ENCODE measurements at regions not wholly inside any gene's neighbourhood (a gene's known extent, or its start where the extent isn't known, plus 50 kb on each side); places are given as distances from the start of the nearest gene placed in this dataset.

DNA sequence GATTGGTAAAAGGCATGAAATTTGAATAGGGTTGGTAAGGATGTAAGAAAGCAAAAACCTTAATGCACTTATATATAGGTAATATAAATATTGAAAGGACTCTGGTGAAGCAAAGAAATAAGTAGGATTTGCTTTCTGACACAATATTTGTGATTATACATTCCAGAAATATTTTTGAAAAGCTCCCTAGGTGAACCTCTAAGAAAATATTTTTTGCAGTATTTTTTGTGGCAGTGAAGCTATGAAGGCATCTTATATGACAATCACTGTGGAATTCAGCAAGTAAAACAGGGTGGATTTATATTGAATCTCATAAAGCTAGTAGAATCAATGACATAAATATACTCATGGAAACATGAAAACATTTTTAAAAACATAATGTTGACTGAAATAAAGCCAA lies 119.6 kb upstream of the EPHA3 start:
- Histone ChIP-seq H3K9me2 (ENCODE audit: insufficient read depth) (peaks cover 6% of the 10 kb centered on the region; the same call in 1 of the 2 replicates), H3K27ac (ENCODE audit: low read depth) (no peak overlapping the region), H3K4me2 (no peak overlapping the region), H3K27me3 (ENCODE audit: insufficient read depth) (no peaks in the 10 kb centered on the region), H2AFZ (no peak overlapping the region), H4K20me1 (replicated peaks; ENCODE audit: insufficient read depth) (no peaks in the 10 kb centered on the region), H3F3A (replicated peaks; ENCODE audit: low read depth) (no peaks in the 10 kb centered on the region), H3K36me3 (ENCODE audit: insufficient read depth) (no peaks in the 10 kb centered on the region), H3K4me3 (no peak overlapping the region), H3K79me2 (replicated peaks; ENCODE audit: insufficient read depth) (no peaks in the 10 kb centered on the region), H3K4me1 (ENCODE audit: insufficient read depth) (no peaks in the 10 kb centered on the region)
- no peaks in the 10 kb centered on the region for H3K27me3 Mint-ChIP-seq (ENCODE audit: insufficient read depth, low read depth, poor library complexity)
- no peak overlapping the region for H3K27ac Mint-ChIP-seq
- H3K4me3 Mint-ChIP-seq: no peak overlapping the region
- no peaks in the 10 kb centered on the region for H3K9me3 Mint-ChIP-seq
- H3K36me3 Mint-ChIP-seq (ENCODE audit: low read depth): no peaks in the 10 kb centered on the region
- ATAC-seq: no peak
- DNase-seq (ENCODE audit: low spot score): no peak
- TF ChIP-seq CREB1 (CRISPR knock-in tag; IDR thresholded peaks at IDR 0.05; ENCODE audit: low read depth): no peak
- H3K4me1 Mint-ChIP-seq: no peaks in the 10 kb centered on the region

DNA sequence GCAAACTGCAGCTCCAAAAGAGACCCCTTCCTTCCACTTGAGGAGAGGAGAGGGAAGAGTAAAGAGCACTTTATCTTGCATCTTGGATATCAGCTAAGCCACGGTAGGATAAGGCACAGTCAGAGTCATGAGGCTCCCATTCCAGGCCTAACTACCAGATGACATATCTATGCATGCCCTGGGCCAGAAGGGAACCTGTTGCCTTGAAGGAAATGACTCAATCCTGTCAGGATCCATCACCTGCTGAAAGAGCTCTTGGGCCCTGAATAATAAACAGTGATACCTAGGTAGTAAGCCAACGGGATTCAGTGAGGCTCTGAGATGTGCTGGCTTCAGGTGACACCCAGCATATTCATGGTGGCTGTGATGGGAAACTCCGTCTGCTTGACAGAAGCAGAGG lies 118.5 kb upstream of the EPHA3 start:
- ATAC-seq: no peak
- Histone ChIP-seq H3K4me1 (ENCODE audit: insufficient read depth) (peaks cover 5% of the 10 kb centered on the region; the same call in 1 of the 2 replicates), H3K36me3 (ENCODE audit: insufficient read depth) (no peaks in the 10 kb centered on the region), H3K27me3 (ENCODE audit: insufficient read depth) (no peaks in the 10 kb centered on the region), H3K4me2 (no peak overlapping the region), H3F3A (replicated peaks; ENCODE audit: low read depth) (no peaks in the 10 kb centered on the region), H3K27ac (ENCODE audit: low read depth) (no peak overlapping the region), H3K4me3 (no peak overlapping the region), H2AFZ (no peak overlapping the region), H3K9me2 (ENCODE audit: insufficient read depth) (0 out of 2 replicates have a peak, but pooled peaks cover 6% of the 10 kb centered on the region), H3K79me2 (replicated peaks; ENCODE audit: insufficient read depth) (no peaks in the 10 kb centered on the region), H4K20me1 (replicated peaks; ENCODE audit: insufficient read depth) (no peaks in the 10 kb centered on the region)
- peaks cover 3% of the 10 kb centered on the region for H3K4me1 Mint-ChIP-seq
- no peaks in the 10 kb centered on the region for H3K36me3 Mint-ChIP-seq (ENCODE audit: low read depth)
- H3K9me3 Mint-ChIP-seq: no peaks in the 10 kb centered on the region
- peaks cover 1% of the 10 kb centered on the region for H3K27me3 Mint-ChIP-seq (ENCODE audit: insufficient read depth, low read depth, poor library complexity)
- no peak for DNase-seq (ENCODE audit: low spot score)
- no peak overlapping the region for H3K27ac Mint-ChIP-seq
- H3K4me3 Mint-ChIP-seq: no peak overlapping the region
- TF ChIP-seq ZNF114 (CRISPR knock-in tag; IDR thresholded peaks at IDR 0.05) (no peak), JUNB (IDR thresholded peaks at IDR 0.05; ENCODE audit: unreplicated experiment) (no peak), NANOG (IDR thresholded peaks at IDR 0.05; ENCODE audit: borderline replicate concordance) (no peak), EZH2phosphoT487 (IDR thresholded peaks at IDR 0.05; ENCODE audit: unreplicated experiment) (no peak), ZNF331 (CRISPR knock-in tag; IDR thresholded peaks at IDR 0.05; ENCODE audit: low read depth) (no peak)
- TF ChIP-seq, protein P1, sequence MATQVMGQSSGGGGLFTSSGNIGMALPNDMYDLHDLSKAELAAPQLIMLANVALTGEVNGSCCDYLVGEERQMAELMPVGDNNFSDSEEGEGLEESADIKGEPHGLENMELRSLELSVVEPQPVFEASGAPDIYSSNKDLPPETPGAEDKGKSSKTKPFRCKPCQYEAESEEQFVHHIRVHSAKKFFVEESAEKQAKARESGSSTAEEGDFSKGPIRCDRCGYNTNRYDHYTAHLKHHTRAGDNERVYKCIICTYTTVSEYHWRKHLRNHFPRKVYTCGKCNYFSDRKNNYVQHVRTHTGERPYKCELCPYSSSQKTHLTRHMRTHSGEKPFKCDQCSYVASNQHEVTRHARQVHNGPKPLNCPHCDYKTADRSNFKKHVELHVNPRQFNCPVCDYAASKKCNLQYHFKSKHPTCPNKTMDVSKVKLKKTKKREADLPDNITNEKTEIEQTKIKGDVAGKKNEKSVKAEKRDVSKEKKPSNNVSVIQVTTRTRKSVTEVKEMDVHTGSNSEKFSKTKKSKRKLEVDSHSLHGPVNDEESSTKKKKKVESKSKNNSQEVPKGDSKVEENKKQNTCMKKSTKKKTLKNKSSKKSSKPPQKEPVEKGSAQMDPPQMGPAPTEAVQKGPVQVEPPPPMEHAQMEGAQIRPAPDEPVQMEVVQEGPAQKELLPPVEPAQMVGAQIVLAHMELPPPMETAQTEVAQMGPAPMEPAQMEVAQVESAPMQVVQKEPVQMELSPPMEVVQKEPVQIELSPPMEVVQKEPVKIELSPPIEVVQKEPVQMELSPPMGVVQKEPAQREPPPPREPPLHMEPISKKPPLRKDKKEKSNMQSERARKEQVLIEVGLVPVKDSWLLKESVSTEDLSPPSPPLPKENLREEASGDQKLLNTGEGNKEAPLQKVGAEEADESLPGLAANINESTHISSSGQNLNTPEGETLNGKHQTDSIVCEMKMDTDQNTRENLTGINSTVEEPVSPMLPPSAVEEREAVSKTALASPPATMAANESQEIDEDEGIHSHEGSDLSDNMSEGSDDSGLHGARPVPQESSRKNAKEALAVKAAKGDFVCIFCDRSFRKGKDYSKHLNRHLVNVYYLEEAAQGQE (IDR thresholded peaks at IDR 0.05; ENCODE audit: unreplicated experiment): no peak
- TF ChIP-seq, protein P2, sequence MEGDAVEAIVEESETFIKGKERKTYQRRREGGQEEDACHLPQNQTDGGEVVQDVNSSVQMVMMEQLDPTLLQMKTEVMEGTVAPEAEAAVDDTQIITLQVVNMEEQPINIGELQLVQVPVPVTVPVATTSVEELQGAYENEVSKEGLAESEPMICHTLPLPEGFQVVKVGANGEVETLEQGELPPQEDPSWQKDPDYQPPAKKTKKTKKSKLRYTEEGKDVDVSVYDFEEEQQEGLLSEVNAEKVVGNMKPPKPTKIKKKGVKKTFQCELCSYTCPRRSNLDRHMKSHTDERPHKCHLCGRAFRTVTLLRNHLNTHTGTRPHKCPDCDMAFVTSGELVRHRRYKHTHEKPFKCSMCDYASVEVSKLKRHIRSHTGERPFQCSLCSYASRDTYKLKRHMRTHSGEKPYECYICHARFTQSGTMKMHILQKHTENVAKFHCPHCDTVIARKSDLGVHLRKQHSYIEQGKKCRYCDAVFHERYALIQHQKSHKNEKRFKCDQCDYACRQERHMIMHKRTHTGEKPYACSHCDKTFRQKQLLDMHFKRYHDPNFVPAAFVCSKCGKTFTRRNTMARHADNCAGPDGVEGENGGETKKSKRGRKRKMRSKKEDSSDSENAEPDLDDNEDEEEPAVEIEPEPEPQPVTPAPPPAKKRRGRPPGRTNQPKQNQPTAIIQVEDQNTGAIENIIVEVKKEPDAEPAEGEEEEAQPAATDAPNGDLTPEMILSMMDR (conservative IDR thresholded peaks at IDR 0.05; ENCODE audit: low read depth in 2 of 2): no peak
- TF ChIP-seq, protein P3, sequence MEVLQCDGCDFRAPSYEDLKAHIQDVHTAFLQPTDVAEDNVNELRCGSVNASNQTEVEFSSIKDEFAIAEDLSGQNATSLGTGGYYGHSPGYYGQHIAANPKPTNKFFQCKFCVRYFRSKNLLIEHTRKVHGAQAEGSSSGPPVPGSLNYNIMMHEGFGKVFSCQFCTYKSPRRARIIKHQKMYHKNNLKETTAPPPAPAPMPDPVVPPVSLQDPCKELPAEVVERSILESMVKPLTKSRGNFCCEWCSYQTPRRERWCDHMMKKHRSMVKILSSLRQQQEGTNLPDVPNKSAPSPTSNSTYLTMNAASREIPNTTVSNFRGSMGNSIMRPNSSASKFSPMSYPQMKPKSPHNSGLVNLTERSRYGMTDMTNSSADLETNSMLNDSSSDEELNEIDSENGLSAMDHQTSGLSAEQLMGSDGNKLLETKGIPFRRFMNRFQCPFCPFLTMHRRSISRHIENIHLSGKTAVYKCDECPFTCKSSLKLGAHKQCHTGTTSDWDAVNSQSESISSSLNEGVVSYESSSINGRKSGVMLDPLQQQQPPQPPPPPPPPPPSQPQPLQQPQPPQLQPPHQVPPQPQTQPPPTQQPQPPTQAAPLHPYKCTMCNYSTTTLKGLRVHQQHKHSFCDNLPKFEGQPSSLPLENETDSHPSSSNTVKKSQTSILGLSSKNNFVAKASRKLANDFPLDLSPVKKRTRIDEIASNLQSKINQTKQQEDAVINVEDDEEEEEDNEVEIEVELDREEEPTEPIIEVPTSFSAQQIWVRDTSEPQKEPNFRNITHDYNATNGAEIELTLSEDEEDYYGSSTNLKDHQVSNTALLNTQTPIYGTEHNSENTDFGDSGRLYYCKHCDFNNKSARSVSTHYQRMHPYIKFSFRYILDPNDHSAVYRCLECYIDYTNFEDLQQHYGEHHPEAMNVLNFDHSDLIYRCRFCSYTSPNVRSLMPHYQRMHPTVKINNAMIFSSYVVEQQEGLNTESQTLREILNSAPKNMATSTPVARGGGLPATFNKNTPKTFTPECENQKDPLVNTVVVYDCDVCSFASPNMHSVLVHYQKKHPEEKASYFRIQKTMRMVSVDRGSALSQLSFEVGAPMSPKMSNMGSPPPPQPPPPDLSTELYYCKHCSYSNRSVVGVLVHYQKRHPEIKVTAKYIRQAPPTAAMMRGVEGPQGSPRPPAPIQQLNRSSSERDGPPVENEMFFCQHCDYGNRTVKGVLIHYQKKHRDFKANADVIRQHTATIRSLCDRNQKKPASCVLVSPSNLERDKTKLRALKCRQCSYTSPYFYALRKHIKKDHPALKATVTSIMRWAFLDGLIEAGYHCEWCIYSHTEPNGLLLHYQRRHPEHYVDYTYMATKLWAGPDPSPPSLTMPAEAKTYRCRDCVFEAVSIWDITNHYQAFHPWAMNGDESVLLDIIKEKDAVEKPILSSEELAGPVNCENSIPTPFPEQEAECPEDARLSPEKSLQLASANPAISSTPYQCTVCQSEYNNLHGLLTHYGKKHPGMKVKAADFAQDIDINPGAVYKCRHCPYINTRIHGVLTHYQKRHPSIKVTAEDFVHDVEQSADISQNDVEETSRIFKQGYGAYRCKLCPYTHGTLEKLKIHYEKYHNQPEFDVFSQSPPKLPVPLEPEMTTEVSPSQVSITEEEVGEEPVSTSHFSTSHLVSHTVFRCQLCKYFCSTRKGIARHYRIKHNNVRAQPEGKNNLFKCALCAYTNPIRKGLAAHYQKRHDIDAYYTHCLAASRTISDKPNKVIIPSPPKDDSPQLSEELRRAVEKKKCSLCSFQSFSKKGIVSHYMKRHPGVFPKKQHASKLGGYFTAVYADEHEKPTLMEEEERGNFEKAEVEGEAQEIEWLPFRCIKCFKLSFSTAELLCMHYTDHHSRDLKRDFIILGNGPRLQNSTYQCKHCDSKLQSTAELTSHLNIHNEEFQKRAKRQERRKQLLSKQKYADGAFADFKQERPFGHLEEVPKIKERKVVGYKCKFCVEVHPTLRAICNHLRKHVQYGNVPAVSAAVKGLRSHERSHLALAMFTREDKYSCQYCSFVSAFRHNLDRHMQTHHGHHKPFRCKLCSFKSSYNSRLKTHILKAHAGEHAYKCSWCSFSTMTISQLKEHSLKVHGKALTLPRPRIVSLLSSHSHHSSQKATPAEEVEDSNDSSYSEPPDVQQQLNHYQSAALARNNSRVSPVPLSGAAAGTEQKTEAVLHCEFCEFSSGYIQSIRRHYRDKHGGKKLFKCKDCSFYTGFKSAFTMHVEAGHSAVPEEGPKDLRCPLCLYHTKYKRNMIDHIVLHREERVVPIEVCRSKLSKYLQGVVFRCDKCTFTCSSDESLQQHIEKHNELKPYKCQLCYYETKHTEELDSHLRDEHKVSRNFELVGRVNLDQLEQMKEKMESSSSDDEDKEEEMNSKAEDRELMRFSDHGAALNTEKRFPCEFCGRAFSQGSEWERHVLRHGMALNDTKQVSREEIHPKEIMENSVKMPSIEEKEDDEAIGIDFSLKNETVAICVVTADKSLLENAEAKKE (CRISPR knock-in tag; IDR thresholded peaks at IDR 0.05): no peak
- TF ChIP-seq, protein P4, sequence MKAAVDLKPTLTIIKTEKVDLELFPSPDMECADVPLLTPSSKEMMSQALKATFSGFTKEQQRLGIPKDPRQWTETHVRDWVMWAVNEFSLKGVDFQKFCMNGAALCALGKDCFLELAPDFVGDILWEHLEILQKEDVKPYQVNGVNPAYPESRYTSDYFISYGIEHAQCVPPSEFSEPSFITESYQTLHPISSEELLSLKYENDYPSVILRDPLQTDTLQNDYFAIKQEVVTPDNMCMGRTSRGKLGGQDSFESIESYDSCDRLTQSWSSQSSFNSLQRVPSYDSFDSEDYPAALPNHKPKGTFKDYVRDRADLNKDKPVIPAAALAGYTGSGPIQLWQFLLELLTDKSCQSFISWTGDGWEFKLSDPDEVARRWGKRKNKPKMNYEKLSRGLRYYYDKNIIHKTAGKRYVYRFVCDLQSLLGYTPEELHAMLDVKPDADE (IDR thresholded peaks at IDR 0.05): no peak

Measured in GM23338 (cell line).